Esophagus squamous epithelium (tissue), 5 donors: ENCODE measurements at regions not wholly inside any gene's neighbourhood (a gene's known extent, or its start where the extent isn't known, plus 50 kb on each side); places are given as distances from the start of the nearest gene placed in this dataset.
"Not testable (repeated sequence)": the region's sequence is repeated elsewhere in the genome, so short reads cannot be mapped to it uniquely, and the experiment has no call there.

Source experiments
- DNase-seq: peaks from one replicate; lab custom pipeline; 2025; lab: John Stamatoyannopoulos, UW
- H3K27ac ChIP-seq, 4 donors: fragments of 200-600 bp; sonication (generic); one replicate each; pipeline ENCODE4 v1.5.1; 2016 to 2019; ENCODE audit warnings: mild to moderate bottlenecking in 1 of 4
- H3K27me3 ChIP-seq, 4 donors: fragments of 200-600 bp; sonication (generic); 1 replicate in 3 of 4; 2 replicates in 1 of 4; pipeline versions ENCODE4 v1.5.1 to v1.6.0; 2017 to 2021; ENCODE audit warnings: antibody characterized with exemption in 1 of 4
- H3K36me3 ChIP-seq, 3 donors: fragments of 200-600 bp; sonication (generic); one replicate each; pipeline ENCODE4 v1.5.1; 2016 to 2019
- H3K4me1 ChIP-seq, 3 donors: fragments of 200-600 bp; sonication (generic); one replicate each; pipeline ENCODE4 v1.5.1; 2017 to 2019
- H3K4me3 ChIP-seq, 4 donors: fragments of 200-600 bp; sonication (generic); 1 replicate in 3 of 4; 2 replicates in 1 of 4; pipeline ENCODE4 v1.5.1; 2016 to 2019; ENCODE audit warnings: mild to moderate bottlenecking in 2 of 4, moderate library complexity in 1 of 4
- H3K9me3 ChIP-seq, 3 donors: fragments of 200-600 bp; sonication (generic); one replicate each; pipeline ENCODE4 v1.5.1; 2016 to 2019
- CTCF ChIP-seq, 6 experiments: fragments of 450-650 bp in 4 of 6; fragments of 200-600 bp in 2 of 6; sonication (generic) in 2 of 6; IDR thresholded peaks; one replicate each; pipeline ENCODE4 v1.5.1; 2016 to 2019; ENCODE audit warnings: antibody characterized with exemption in 6 of 6, mild to moderate bottlenecking in 4 of 6, moderate library complexity in 4 of 6
- POLR2A ChIP-seq, 4 donors: fragments of 450-650 bp; IDR thresholded peaks; one replicate each; pipeline ENCODE4 v1.6.1; 2017; ENCODE audit warnings: antibody characterized with exemption in 4 of 4, mild to moderate bottlenecking in 4 of 4, moderate library complexity in 3 of 4
- WGBS, 2 donors: methylation state at CpG; one replicate each; pipeline ENCODE4 v1.1.5; 2018; 5-methylcytosine and 5-hydroxymethylcytosine counted together
- intact Hi-C: fragments of 100-400 bp; cut with DNase I; formaldehyde crosslinking; loops from one replicate; pipeline ENCODE4 v1.15.0; 2022
- donor health status: DM: yes; HTN: yes; CAD: no.

- intact Hi-C loops, result no loop called here
- Histone ChIP-seq H3K9me3 (no peaks in the 10 kb centered on the region), H3K27me3 (no peaks in the 10 kb centered on the region), H3K27ac (no peak overlapping the region), H3K36me3 (no peaks in the 10 kb centered on the region), H3K4me3 (no peak overlapping the region), H3K4me1 (no peaks in the 10 kb centered on the region)
- DNase-seq, result no peak
- 72 to 89% methylated on average over 4 of the region's 4 CpGs for WGBS, 2 donors
- no peak for TF ChIP-seq POLR2A (IDR thresholded peaks at IDR 0.05)
- TF ChIP-seq CTCF (IDR thresholded peaks at IDR 0.05), result no peak
Measured at GRCh38 chr7:53121374-53121773, 85.9 kb downstream of the POM121L12 start.

GRCh38 chr7:53131697-53132096 lies 96.3 kb downstream of the POM121L12 start:
- intact Hi-C loops, result no loop called here
- Histone ChIP-seq H3K27ac (no peak overlapping the region), H3K4me1 (no peaks in the 10 kb centered on the region), H3K36me3 (no peaks in the 10 kb centered on the region), H3K9me3 (no peaks in the 10 kb centered on the region), H3K4me3 (no peak overlapping the region), H3K27me3 (no peaks in the 10 kb centered on the region)
- TF ChIP-seq CTCF (IDR thresholded peaks at IDR 0.05), result no peak
- no peak for TF ChIP-seq POLR2A (IDR thresholded peaks at IDR 0.05)
- DNase-seq, result no peak
- 56 to 67% methylated on average over 1 of the region's 1 CpG for WGBS, 2 donors

GRCh38 chr7:53151496-53151895 lies 116.1 kb downstream of the POM121L12 start:
- H3K36me3 ChIP-seq, result no peaks in the 10 kb centered on the region

GRCh38 chr7:53187184-53187583 lies 151.8 kb downstream of the POM121L12 start:
- H3K4me1 ChIP-seq, H3K27ac ChIP-seq, H3K9me3 ChIP-seq, H3K27me3 ChIP-seq, H3K4me3 ChIP-seq, DNase-seq, intact Hi-C loops, H3K36me3 ChIP-seq: not testable (repeated sequence)
- WGBS, 2 donors, result 89 to 92% methylated on average over 17 to 23 of the region's 27 CpGs

More at GRCh38 chr7:53151496-53151895, 116.1 kb downstream of the POM121L12 start:
- Histone ChIP-seq H3K9me3 (no peaks in the 10 kb centered on the region), H3K4me3 (no peak overlapping the region), H3K27ac (no peak overlapping the region), H3K4me1 (no peaks in the 10 kb centered on the region), H3K27me3 (no peaks in the 10 kb centered on the region)
- TF ChIP-seq CTCF (IDR thresholded peaks at IDR 0.05) (no peak), POLR2A (IDR thresholded peaks at IDR 0.05) (no peak)
- DNase-seq, result no peak
- intact Hi-C loops, result no loop called here
- 72 to 90% methylated on average over 2 of the region's 2 CpGs for WGBS, 2 donors

GRCh38 chr7:53191191-53191695 lies 155.8 kb downstream of the POM121L12 start:
- Histone ChIP-seq H3K27me3 (no peaks in the 10 kb centered on the region), H3K4me1 (no peaks in the 10 kb centered on the region), H3K4me3 (no peak overlapping the region), H3K36me3 (no peaks in the 10 kb centered on the region), H3K9me3 (no peaks in the 10 kb centered on the region), H3K27ac (no peak overlapping the region)
- TF ChIP-seq POLR2A (IDR thresholded peaks at IDR 0.05) (no peak), CTCF (IDR thresholded peaks at IDR 0.05) (no peak)
- WGBS, 2 donors, result 66 to 76% methylated on average over 3 of the region's 3 CpGs
- intact Hi-C loops, result no loop called here
- no peak for DNase-seq
